Natural killer cell (primary cell): ENCODE measurements at regions not wholly inside any gene's neighbourhood (a gene's known extent, or its start where the extent isn't known, plus 50 kb on each side); places are given as distances from the start of the nearest gene placed in this dataset.

Experiments
- ATAC-seq, 3 donors: fragments of 150-1000 bp in 2 of 3; fragments of 200-7000 bp in 1 of 3; cut with Tn5 transposase; 1 replicate in 1 of 3; 2 replicates in 2 of 3; pipeline ENCODE4 v1.10.0; 2021; ENCODE audit warnings: mild to moderate bottlenecking in 2 of 3, moderate library complexity in 2 of 3
- DNase-seq, 2 donors: peaks; one replicate each; pipeline versions ENCODE4 v3.0.0 to v3.0.0-alpha.2; 2013 to 2021; ENCODE audit warnings: mixed read lengths in 1 of 2
- H3K27ac ChIP-seq: one replicate; pipeline ENCODE4 v1.5.1; 2013; ENCODE audit warnings: mild to moderate bottlenecking, low read length
- H3K27me3 ChIP-seq: one replicate; pipeline ENCODE4 v1.6.1; 2013; ENCODE audit warnings: low read length; ENCODE audit not compliant: control insufficient read depth, insufficient read depth
- H3K36me3 ChIP-seq: one replicate; pipeline ENCODE4 v1.6.1; 2013; ENCODE audit warnings: low read length; ENCODE audit not compliant: control insufficient read depth, insufficient read depth
- H3K4me1 ChIP-seq: one replicate; pipeline ENCODE4 v1.6.1; 2013; ENCODE audit warnings: low read length; ENCODE audit not compliant: control insufficient read depth, insufficient read depth
- H3K4me3 ChIP-seq: one replicate; pipeline ENCODE4 v1.5.1; 2013; ENCODE audit warnings: low read length
- H3K9me3 ChIP-seq: one replicate; pipeline ENCODE4 v1.6.1; 2013; ENCODE audit warnings: low read length; ENCODE audit not compliant: control insufficient read depth, insufficient read depth
- H3K27ac Mint-ChIP-seq, 2 donors: one replicate each; pipeline ENCODE4 v1.8.0; 2022; ENCODE audit warnings: mild to moderate bottlenecking in 2 of 2, mixed read lengths in 2 of 2, moderate library complexity in 1 of 2
- H3K27me3 Mint-ChIP-seq, 2 donors: one replicate each; pipeline ENCODE4 v1.8.0; 2022; ENCODE audit warnings: low read depth in 2 of 2, mixed read lengths in 2 of 2
- H3K36me3 Mint-ChIP-seq: one replicate; pipeline ENCODE4 v1.8.0; 2022; ENCODE audit warnings: mixed read lengths
- H3K4me1 Mint-ChIP-seq, 2 donors: one replicate each; pipeline ENCODE4 v1.8.0; 2022; ENCODE audit warnings: mixed read lengths in 2 of 2
- H3K4me3 Mint-ChIP-seq: one replicate; pipeline ENCODE4 v1.8.0; 2022; ENCODE audit warnings: mild to moderate bottlenecking, moderate library complexity, mixed read lengths
- H3K9me3 Mint-ChIP-seq, 2 donors: one replicate each; pipeline ENCODE4 v1.8.0; 2022; ENCODE audit warnings: mixed read lengths in 2 of 2
- CTCF ChIP-seq: fragments of 200-600 bp; IDR thresholded peaks from one replicate; pipeline ENCODE4 v1.8.0; 2022; ENCODE audit warnings: antibody characterized with exemption
- WGBS: methylation state at CpG from one replicate; pipeline ENCODE4 v1.1.7; 2013; ENCODE audit warnings: missing lambda C conversion rate; ENCODE audit not compliant: insufficient coverage; 5-methylcytosine and 5-hydroxymethylcytosine counted together
- intact Hi-C: fragments of 100-400 bp; cut with micrococcal nuclease; formaldehyde crosslinking; loops from one replicate; pipeline ENCODE4 v1.14.2; 2022

DNA sequence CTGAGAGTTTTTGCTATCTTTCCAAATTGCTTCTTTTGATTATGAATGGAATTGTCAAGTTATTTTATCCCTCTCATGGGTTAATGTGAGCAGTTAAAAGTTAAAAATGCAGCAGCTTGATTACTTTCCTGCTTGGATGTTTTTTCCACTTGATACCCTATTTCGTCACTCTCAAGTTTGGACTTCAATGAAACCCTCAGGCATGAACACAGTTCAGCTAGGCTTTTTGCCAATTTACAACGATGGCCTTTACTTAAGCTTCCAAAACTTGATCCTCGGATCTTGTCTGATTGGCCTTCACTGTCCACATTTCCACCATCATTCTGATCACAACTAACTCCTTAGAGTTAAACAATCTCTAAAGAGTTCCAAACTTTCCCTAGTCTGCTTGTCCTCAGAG is 752.4 kb upstream of the PRMT6 start:
- no peaks in the 10 kb centered on the region for H3K27me3 ChIP-seq
- Mint-ChIP-seq H3K36me3 (peaks cover 16% of the 10 kb centered on the region), H3K9me3 (peaks cover 14 to 25% of the 10 kb centered on the region in 2 donors), H3K4me1 (no peaks in the 10 kb centered on the region), H3K4me3 (no peak overlapping the region), H3K27me3 (no peaks in the 10 kb centered on the region), H3K27ac (no peak overlapping the region)
- no peak for TF ChIP-seq CTCF
- H3K27ac ChIP-seq, result no peak overlapping the region
- H3K36me3 ChIP-seq, result no peaks in the 10 kb centered on the region
- WGBS, result 71% methylated on average over 3 of the region's 3 CpGs
- intact Hi-C loops, result no loop called here
- no peak overlapping the region for H3K4me3 ChIP-seq
- H3K9me3 ChIP-seq, result peaks cover 17% of the 10 kb centered on the region
- no peak for ATAC-seq
- H3K4me1 ChIP-seq, result no peaks in the 10 kb centered on the region
- DNase-seq, result no peak

DNA sequence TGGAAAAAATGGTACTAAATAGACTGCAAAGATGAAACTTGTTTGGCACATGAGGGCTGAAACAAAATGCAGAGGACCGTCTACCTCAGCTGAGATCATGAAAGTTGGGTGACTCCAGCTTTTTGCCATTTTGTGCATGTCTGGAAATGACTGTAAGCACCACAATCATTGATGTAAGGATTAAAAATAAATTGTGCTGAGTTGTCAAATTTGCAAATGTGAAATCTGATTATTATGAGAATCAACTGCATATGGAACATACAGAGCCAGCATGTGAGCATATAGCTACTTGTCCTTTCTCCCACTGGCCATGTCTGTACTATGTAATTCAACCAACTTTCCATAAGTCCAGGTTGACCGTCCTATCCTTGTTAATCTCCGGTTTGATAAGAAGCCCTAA is 736.9 kb upstream of the PRMT6 start:
- H3K9me3 Mint-ChIP-seq, result peaks cover 17 to 20% of the 10 kb centered on the region in 2 donors
- no peak overlapping the region for H3K27ac ChIP-seq
- intact Hi-C loops, result no loop called here
- DNase-seq, result no peak
- TF ChIP-seq CTCF, result no peak
- H3K36me3 Mint-ChIP-seq, result peaks cover 9% of the 10 kb centered on the region
- WGBS, result 85% methylated on average over 1 of the region's 3 CpGs
- no peaks in the 10 kb centered on the region for H3K27me3 Mint-ChIP-seq
- peaks cover 4% of the 10 kb centered on the region for H3K9me3 ChIP-seq
- no peaks in the 10 kb centered on the region for H3K27me3 ChIP-seq
- H3K4me3 Mint-ChIP-seq, result no peak overlapping the region
- H3K4me1 ChIP-seq, result no peaks in the 10 kb centered on the region
- no peak overlapping the region for H3K27ac Mint-ChIP-seq
- no peaks in the 10 kb centered on the region for H3K4me1 Mint-ChIP-seq
- H3K4me3 ChIP-seq, result no peak overlapping the region
- ATAC-seq, result no peak
- H3K36me3 ChIP-seq, result no peaks in the 10 kb centered on the region

DNA sequence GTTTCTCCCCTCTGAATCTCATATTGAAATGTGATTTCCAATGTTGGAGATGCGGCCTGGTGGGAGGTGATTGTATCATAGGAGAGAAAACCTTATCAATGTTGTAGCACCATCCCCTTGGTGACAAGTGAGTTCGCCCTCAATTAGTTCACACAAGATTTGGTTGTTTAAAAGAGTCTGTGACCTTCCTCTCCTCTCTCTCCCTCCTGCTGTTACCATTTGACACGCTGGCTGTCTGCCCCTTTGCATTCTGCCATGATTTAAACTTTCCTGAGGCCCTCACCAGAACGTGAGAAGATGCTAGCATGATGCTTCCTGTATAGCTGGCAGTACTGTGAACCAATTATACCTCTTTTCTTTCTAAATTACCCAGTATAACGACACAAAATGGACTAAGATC is 730.9 kb upstream of the PRMT6 start:
- H3K4me1 Mint-ChIP-seq, result no peaks in the 10 kb centered on the region
- Histone ChIP-seq H3K9me3 (peaks cover 8% of the 10 kb centered on the region), H3K36me3 (no peaks in the 10 kb centered on the region), H3K27ac (no peak overlapping the region), H3K27me3 (no peaks in the 10 kb centered on the region), H3K4me1 (no peaks in the 10 kb centered on the region), H3K4me3 (no peak overlapping the region)
- intact Hi-C loops, result no loop called here
- ATAC-seq, result no peak
- H3K27me3 Mint-ChIP-seq, result no peaks in the 10 kb centered on the region
- DNase-seq, result no peak
- H3K27ac Mint-ChIP-seq, result no peak overlapping the region
- H3K36me3 Mint-ChIP-seq, result no peaks in the 10 kb centered on the region
- H3K4me3 Mint-ChIP-seq, result no peak overlapping the region
- WGBS, result 20% methylated on average over 3 of the region's 5 CpGs
- TF ChIP-seq CTCF, result no peak
- H3K9me3 Mint-ChIP-seq, result peaks cover 7 to 10% of the 10 kb centered on the region in 2 donors

DNA sequence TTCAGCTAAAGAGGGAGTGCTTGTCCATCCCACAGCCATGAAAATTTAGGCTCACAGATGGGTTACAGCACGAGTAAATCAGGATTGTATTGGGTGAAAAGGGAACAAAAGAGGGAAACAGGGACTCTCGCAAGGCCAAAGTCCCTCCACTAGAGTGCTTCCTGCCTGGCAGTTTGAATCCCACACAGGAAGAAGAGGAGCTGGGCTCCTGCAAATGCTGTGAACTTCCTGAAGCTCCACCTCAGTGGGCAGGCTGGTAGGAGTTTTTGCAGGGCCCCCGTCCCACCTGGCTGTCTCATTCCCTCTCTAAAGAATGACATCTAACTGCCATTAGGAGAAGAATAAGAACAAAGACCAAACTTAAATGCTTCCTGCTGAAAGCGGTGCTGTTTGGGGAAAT is 712.0 kb upstream of the PRMT6 start:
- Histone ChIP-seq H3K4me3 (no peak overlapping the region), H3K27me3 (no peaks in the 10 kb centered on the region), H3K27ac (no peak overlapping the region), H3K4me1 (no peaks in the 10 kb centered on the region), H3K36me3 (no peaks in the 10 kb centered on the region), H3K9me3 (peaks cover 3% of the 10 kb centered on the region)
- no peak for TF ChIP-seq CTCF
- ATAC-seq (no peak), DNase-seq (no peak)
- Mint-ChIP-seq H3K9me3 (peaks cover 7 to 15% of the 10 kb centered on the region in 2 donors), H3K4me3 (no peak overlapping the region), H3K36me3 (peaks cover 21% of the 10 kb centered on the region), H3K4me1 (no peaks in the 10 kb centered on the region), H3K27ac (no peak overlapping the region), H3K27me3 (no peaks in the 10 kb centered on the region)
- 31% methylated on average over 4 of the region's 4 CpGs for WGBS
- intact Hi-C loops, result no loop called here
